ENCODE measurements at regions not wholly inside any gene's neighbourhood (a gene's known extent, or its start where the extent isn't known, plus 50 kb on each side); places are given as distances from the start of the nearest gene placed in this dataset.

DNA sequence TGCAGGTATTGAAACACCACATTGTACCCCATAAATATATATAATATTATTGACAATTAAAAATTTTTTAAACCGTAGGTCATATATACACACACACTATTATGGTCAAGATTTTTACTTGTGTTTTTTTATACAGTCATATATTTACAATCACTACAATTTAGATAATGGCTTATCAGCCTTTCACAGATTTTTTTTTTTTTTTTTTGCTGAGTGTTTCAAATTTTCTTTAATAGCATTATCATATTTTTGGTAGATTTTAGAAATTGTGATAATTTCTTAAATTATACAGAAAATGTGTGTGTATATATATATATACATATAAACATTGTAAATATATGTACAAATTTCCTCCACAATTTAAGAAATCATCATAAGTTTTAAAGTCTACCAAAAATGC is 68.6 kb upstream of the RGS2 start:
- Mint-ChIP-seq H3K27ac (no peak overlapping the region), H3K9me3 (peaks cover 12% of the 10 kb centered on the region), H3K4me3 (no peak overlapping the region), H3K36me3 (ENCODE audit: low read depth) (peaks cover 2% of the 10 kb centered on the region), H3K27me3 (ENCODE audit: insufficient read depth) (no peaks in the 10 kb centered on the region), H3K4me1 (peaks cover 3% of the 10 kb centered on the region)
- DNase-seq: no peak
- H3K27me3 ChIP-seq (ENCODE audit: control insufficient read depth, insufficient read depth, low read length, poor library complexity, severe bottlenecking): no peaks in the 10 kb centered on the region
- no peaks in the 10 kb centered on the region for H3K4me1 ChIP-seq (ENCODE audit: control insufficient read depth, insufficient read depth, low read length)
- H3K27ac ChIP-seq (ENCODE audit: low read depth, low read length): no peak overlapping the region
- WGBS, 2 experiments (ENCODE audit: insufficient coverage in 1 of 2, insufficient read length in 1 of 2): no CpG with 5 or more reads among the region's 1 CpG
- H3K36me3 ChIP-seq (ENCODE audit: control insufficient read depth, insufficient read depth, low read length): no peaks in the 10 kb centered on the region
- H3K9ac ChIP-seq (ENCODE audit: extremely low read depth, low read length, poor library complexity, severe bottlenecking): no peak overlapping the region
- no peak for TF ChIP-seq CTCF (conservative IDR thresholded peaks at IDR 0.05)
- H3K9me3 ChIP-seq (ENCODE audit: control insufficient read depth, low read length): peaks cover 13% of the 10 kb centered on the region
- H3K4me3 ChIP-seq (ENCODE audit: low read length): no peak overlapping the region

- Mint-ChIP-seq H3K4me3 (no peak overlapping the region), H3K36me3 (ENCODE audit: low read depth) (peaks cover 2% of the 10 kb centered on the region), H3K27ac (no peak overlapping the region), H3K27me3 (ENCODE audit: insufficient read depth) (no peaks in the 10 kb centered on the region), H3K9me3 (peaks cover 12% of the 10 kb centered on the region), H3K4me1 (no peaks in the 10 kb centered on the region)
- Histone ChIP-seq H3K4me3 (ENCODE audit: low read length) (no peak overlapping the region), H3K4me1 (ENCODE audit: control insufficient read depth, insufficient read depth, low read length) (no peaks in the 10 kb centered on the region), H3K27ac (ENCODE audit: low read depth, low read length) (no peak overlapping the region), H3K9ac (ENCODE audit: extremely low read depth, low read length, poor library complexity, severe bottlenecking) (no peak overlapping the region), H3K9me3 (ENCODE audit: control insufficient read depth, low read length) (peaks cover 13% of the 10 kb centered on the region), H3K27me3 (ENCODE audit: control insufficient read depth, insufficient read depth, low read length, poor library complexity, severe bottlenecking) (no peaks in the 10 kb centered on the region), H3K36me3 (ENCODE audit: control insufficient read depth, insufficient read depth, low read length) (no peaks in the 10 kb centered on the region)
- no peak for TF ChIP-seq CTCF (conservative IDR thresholded peaks at IDR 0.05)
- 92 to 93% methylated on average over 3 of the region's 3 CpGs for WGBS, 2 experiments (ENCODE audit: insufficient coverage in 1 of 2, insufficient read length in 1 of 2)
- DNase-seq: no peak
Observed at GRCh38 chr1:192741095-192741494, 67.7 kb upstream of the RGS2 start.

- TF ChIP-seq CTCF (conservative IDR thresholded peaks at IDR 0.05): no peak
Observed at GRCh38 chr1:192747301-192747700, 61.5 kb upstream of the RGS2 start.

More at GRCh38 chr1:192747301-192747700, 61.5 kb upstream of the RGS2 start:
- H3K27me3 ChIP-seq (ENCODE audit: control insufficient read depth, insufficient read depth, low read length, poor library complexity, severe bottlenecking): no peaks in the 10 kb centered on the region
- DNase-seq: no peak
- Mint-ChIP-seq H3K4me1 (peaks cover 4% of the 10 kb centered on the region), H3K4me3 (no peak overlapping the region), H3K9me3 (peaks cover 13% of the 10 kb centered on the region), H3K27me3 (ENCODE audit: insufficient read depth) (no peaks in the 10 kb centered on the region), H3K27ac (no peak overlapping the region), H3K36me3 (ENCODE audit: low read depth) (no peaks in the 10 kb centered on the region)
- no peak overlapping the region for H3K27ac ChIP-seq (ENCODE audit: low read depth, low read length)
- no peaks in the 10 kb centered on the region for H3K4me1 ChIP-seq (ENCODE audit: control insufficient read depth, insufficient read depth, low read length)
- H3K9ac ChIP-seq (ENCODE audit: extremely low read depth, low read length, poor library complexity, severe bottlenecking): no peak overlapping the region
- no peaks in the 10 kb centered on the region for H3K9me3 ChIP-seq (ENCODE audit: control insufficient read depth, low read length)
- no peaks in the 10 kb centered on the region for H3K36me3 ChIP-seq (ENCODE audit: control insufficient read depth, insufficient read depth, low read length)
- H3K4me3 ChIP-seq (ENCODE audit: low read length): no peak overlapping the region
